H1 (cell line): ENCODE measurements at regions not wholly inside any gene's neighbourhood (a gene's known extent, or its start where the extent isn't known, plus 50 kb on each side); places are given as distances from the start of the nearest gene placed in this dataset.

Experiments used
- GTF2F1 ChIP-seq: IDR thresholded peaks from 2 replicates; pipeline ENCODE4 v1.6.1; 2012; ENCODE audit warnings: low read depth, low read length, improper control_type of control experiment, borderline replicate concordance
- TF ChIP-seq, protein P1 (sequence below): fragments of 300-600 bp; sonication (generic); IDR thresholded peaks from 2 replicates; pipeline ENCODE4 v1.7.1; 2012; ENCODE audit warnings: low read length, moderate library complexity, mild to moderate bottlenecking, inconsistent platforms; ENCODE audit not compliant: insufficient replicate concordance
- TF ChIP-seq, protein P2 (sequence below): IDR thresholded peaks from 2 replicates; pipeline ENCODE4 v1.6.1; 2011; ENCODE audit warnings: low read depth, mild to moderate bottlenecking, low read length; ENCODE audit not compliant: insufficient read depth

DNA sequence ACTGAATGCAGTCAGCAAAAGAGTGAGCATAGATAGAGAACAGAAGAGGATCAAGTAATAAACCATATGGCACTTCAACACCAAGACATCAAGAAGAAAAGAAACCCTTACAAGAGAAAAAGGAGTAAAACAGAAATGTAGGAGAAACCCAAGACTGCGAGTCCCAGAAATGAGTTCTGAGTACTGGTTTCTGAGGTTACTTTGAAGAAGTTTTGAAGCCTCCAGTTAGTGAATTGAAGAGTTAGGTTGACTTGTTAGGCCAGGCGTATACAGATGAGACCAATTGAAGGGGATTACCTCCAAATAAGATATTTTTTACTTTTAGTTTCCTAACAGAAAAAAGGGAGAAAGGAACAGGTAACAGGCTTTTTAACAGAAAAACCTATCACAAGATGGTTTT lies 162.2 kb upstream of the SSTR1 start (continued):
- TF ChIP-seq, protein P1, sequence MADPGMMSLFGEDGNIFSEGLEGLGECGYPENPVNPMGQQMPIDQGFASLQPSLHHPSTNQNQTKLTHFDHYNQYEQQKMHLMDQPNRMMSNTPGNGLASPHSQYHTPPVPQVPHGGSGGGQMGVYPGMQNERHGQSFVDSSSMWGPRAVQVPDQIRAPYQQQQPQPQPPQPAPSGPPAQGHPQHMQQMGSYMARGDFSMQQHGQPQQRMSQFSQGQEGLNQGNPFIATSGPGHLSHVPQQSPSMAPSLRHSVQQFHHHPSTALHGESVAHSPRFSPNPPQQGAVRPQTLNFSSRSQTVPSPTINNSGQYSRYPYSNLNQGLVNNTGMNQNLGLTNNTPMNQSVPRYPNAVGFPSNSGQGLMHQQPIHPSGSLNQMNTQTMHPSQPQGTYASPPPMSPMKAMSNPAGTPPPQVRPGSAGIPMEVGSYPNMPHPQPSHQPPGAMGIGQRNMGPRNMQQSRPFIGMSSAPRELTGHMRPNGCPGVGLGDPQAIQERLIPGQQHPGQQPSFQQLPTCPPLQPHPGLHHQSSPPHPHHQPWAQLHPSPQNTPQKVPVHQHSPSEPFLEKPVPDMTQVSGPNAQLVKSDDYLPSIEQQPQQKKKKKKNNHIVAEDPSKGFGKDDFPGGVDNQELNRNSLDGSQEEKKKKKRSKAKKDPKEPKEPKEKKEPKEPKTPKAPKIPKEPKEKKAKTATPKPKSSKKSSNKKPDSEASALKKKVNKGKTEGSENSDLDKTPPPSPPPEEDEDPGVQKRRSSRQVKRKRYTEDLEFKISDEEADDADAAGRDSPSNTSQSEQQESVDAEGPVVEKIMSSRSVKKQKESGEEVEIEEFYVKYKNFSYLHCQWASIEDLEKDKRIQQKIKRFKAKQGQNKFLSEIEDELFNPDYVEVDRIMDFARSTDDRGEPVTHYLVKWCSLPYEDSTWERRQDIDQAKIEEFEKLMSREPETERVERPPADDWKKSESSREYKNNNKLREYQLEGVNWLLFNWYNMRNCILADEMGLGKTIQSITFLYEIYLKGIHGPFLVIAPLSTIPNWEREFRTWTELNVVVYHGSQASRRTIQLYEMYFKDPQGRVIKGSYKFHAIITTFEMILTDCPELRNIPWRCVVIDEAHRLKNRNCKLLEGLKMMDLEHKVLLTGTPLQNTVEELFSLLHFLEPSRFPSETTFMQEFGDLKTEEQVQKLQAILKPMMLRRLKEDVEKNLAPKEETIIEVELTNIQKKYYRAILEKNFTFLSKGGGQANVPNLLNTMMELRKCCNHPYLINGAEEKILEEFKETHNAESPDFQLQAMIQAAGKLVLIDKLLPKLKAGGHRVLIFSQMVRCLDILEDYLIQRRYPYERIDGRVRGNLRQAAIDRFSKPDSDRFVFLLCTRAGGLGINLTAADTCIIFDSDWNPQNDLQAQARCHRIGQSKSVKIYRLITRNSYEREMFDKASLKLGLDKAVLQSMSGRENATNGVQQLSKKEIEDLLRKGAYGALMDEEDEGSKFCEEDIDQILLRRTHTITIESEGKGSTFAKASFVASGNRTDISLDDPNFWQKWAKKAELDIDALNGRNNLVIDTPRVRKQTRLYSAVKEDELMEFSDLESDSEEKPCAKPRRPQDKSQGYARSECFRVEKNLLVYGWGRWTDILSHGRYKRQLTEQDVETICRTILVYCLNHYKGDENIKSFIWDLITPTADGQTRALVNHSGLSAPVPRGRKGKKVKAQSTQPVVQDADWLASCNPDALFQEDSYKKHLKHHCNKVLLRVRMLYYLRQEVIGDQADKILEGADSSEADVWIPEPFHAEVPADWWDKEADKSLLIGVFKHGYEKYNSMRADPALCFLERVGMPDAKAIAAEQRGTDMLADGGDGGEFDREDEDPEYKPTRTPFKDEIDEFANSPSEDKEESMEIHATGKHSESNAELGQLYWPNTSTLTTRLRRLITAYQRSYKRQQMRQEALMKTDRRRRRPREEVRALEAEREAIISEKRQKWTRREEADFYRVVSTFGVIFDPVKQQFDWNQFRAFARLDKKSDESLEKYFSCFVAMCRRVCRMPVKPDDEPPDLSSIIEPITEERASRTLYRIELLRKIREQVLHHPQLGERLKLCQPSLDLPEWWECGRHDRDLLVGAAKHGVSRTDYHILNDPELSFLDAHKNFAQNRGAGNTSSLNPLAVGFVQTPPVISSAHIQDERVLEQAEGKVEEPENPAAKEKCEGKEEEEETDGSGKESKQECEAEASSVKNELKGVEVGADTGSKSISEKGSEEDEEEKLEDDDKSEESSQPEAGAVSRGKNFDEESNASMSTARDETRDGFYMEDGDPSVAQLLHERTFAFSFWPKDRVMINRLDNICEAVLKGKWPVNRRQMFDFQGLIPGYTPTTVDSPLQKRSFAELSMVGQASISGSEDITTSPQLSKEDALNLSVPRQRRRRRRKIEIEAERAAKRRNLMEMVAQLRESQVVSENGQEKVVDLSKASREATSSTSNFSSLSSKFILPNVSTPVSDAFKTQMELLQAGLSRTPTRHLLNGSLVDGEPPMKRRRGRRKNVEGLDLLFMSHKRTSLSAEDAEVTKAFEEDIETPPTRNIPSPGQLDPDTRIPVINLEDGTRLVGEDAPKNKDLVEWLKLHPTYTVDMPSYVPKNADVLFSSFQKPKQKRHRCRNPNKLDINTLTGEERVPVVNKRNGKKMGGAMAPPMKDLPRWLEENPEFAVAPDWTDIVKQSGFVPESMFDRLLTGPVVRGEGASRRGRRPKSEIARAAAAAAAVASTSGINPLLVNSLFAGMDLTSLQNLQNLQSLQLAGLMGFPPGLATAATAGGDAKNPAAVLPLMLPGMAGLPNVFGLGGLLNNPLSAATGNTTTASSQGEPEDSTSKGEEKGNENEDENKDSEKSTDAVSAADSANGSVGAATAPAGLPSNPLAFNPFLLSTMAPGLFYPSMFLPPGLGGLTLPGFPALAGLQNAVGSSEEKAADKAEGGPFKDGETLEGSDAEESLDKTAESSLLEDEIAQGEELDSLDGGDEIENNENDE, result no peak
- TF ChIP-seq GTF2F1, result no peak
- TF ChIP-seq, protein P2, sequence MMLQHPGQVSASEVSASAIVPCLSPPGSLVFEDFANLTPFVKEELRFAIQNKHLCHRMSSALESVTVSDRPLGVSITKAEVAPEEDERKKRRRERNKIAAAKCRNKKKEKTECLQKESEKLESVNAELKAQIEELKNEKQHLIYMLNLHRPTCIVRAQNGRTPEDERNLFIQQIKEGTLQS, result no peak
